OCI-LY1 (cell line): ENCODE measurements at regions not wholly inside any gene's neighbourhood (a gene's known extent, or its start where the extent isn't known, plus 50 kb on each side); places are given as distances from the start of the nearest gene placed in this dataset.

Experiments
- H2AFZ ChIP-seq: fragments of 200-600 bp; sonication (generic), shearing (Covaris generic); 2 replicates; pipeline ENCODE4 v1.6.0; 2014; ENCODE audit warnings: antibody characterized with exemption, mild to moderate bottlenecking, low read length
- H3F3A ChIP-seq: fragments of 200-600 bp; sonication (generic), shearing (Covaris generic); 2 replicates; pipeline ENCODE4 v1.6.0; 2014; ENCODE audit warnings: mild to moderate bottlenecking, antibody characterized with exemption, low read length, moderate library complexity; ENCODE audit not compliant: insufficient read depth
- H3K27ac ChIP-seq: fragments of 200-600 bp; sonication (generic); 2 replicates; pipeline ENCODE4 v1.5.1; 2014; ENCODE audit warnings: low read length, mixed run types, mild to moderate bottlenecking, low read depth; ENCODE audit not compliant: poor library complexity, severe bottlenecking
- H3K27me3 ChIP-seq: fragments of 200-600 bp; sonication (generic); 2 replicates; pipeline ENCODE4 v1.6.0; 2014; ENCODE audit warnings: antibody characterized with exemption, mild to moderate bottlenecking, low read length, moderate library complexity; ENCODE audit not compliant: insufficient read depth
- H3K36me3 ChIP-seq: fragments of 200-600 bp; sonication (generic); 2 replicates; pipeline ENCODE4 v1.6.1; 2014; ENCODE audit warnings: mild to moderate bottlenecking, antibody characterized with exemption, low read length, moderate library complexity, mixed read lengths; ENCODE audit not compliant: insufficient read depth
- H3K4me1 ChIP-seq: fragments of 200-600 bp; sonication (generic); 2 replicates; pipeline ENCODE4 v1.5.1; 2014; ENCODE audit warnings: mild to moderate bottlenecking, low read length, moderate library complexity; ENCODE audit not compliant: insufficient read depth, severe bottlenecking
- H3K4me2 ChIP-seq: fragments of 200-600 bp; sonication (generic), shearing (Covaris generic); 2 replicates; pipeline ENCODE4 v1.6.1; 2014; ENCODE audit warnings: low read length
- H3K4me3 ChIP-seq: fragments of 200-600 bp; sonication (generic); 2 replicates; pipeline ENCODE4 v1.5.1; 2014; ENCODE audit warnings: low read length, low read depth, mild to moderate bottlenecking, mixed read lengths; ENCODE audit not compliant: poor library complexity, severe bottlenecking
- H3K79me2 ChIP-seq: fragments of 200-600 bp; shearing (Covaris generic); 2 replicates; pipeline ENCODE4 v1.6.1; 2016; ENCODE audit warnings: mixed run types, low read length, mixed read lengths; ENCODE audit not compliant: insufficient read depth
- H3K9ac ChIP-seq: fragments of 200-600 bp; sonication (generic), shearing (Covaris generic); 2 replicates; pipeline ENCODE4 v1.6.1; 2014; ENCODE audit warnings: mild to moderate bottlenecking, low read length, mixed read lengths
- H3K9me2 ChIP-seq: fragments of 200-600 bp; sonication (generic), shearing (Covaris generic); 2 replicates; pipeline ENCODE4 v1.6.1; 2014; ENCODE audit warnings: low read depth, mild to moderate bottlenecking, low read length, mixed read lengths
- H3K9me3 ChIP-seq: fragments of 200-600 bp; shearing (Covaris generic); 2 replicates; pipeline ENCODE4 v1.6.1; 2014; ENCODE audit warnings: low read length, mixed read lengths
- H4K20me1 ChIP-seq: fragments of 200-600 bp; sonication (generic), shearing (Covaris generic); 2 replicates; pipeline ENCODE4 v1.6.0; 2016; ENCODE audit warnings: mild to moderate bottlenecking, low read length; ENCODE audit not compliant: insufficient read depth
- CTCF ChIP-seq: fragments of 200-600 bp; sonication (generic), shearing (Covaris generic); IDR thresholded peaks from 2 replicates; pipeline ENCODE4 v1.5.1; 2017; ENCODE audit warnings: mild to moderate bottlenecking, antibody characterized with exemption, low read length, moderate library complexity, mixed read lengths
- EZH2 ChIP-seq: fragments of 200-600 bp; sonication (generic), shearing (Covaris generic); IDR thresholded peaks from 2 replicates; pipeline ENCODE4 v1.8.0; 2017; ENCODE audit warnings: borderline replicate concordance, mixed run types, mild to moderate bottlenecking, antibody characterized with exemption, low read length, moderate library complexity, mixed read lengths

- Histone ChIP-seq H2AFZ (no peak overlapping the region), H3K9ac (no peak overlapping the region), H4K20me1 (no peaks in the 10 kb centered on the region), H3K4me1 (peaks cover 9% of the 10 kb centered on the region), H3K79me2 (no peaks in the 10 kb centered on the region), H3K9me2 (no peaks in the 10 kb centered on the region), H3K27ac (no peak overlapping the region), H3F3A (no peaks in the 10 kb centered on the region), H3K4me2 (no peak overlapping the region), H3K4me3 (no peak overlapping the region), H3K36me3 (no peaks in the 10 kb centered on the region), H3K9me3 (no peaks in the 10 kb centered on the region), H3K27me3 (no peaks in the 10 kb centered on the region)
- TF ChIP-seq CTCF (no peak), EZH2 (no peak)
Observed at GRCh38 chr2:10193276-10193795, 70.8 kb downstream of the RRM2 start.

- no peak for TF ChIP-seq EZH2
- TF ChIP-seq CTCF, result no peak
- H3K9me2 ChIP-seq, result no peaks in the 10 kb centered on the region
- H3K79me2 ChIP-seq, result no peaks in the 10 kb centered on the region
- H3K27ac ChIP-seq, result no peak overlapping the region
- H3K9me3 ChIP-seq, result no peaks in the 10 kb centered on the region
- no peak overlapping the region for H3K9ac ChIP-seq
- H3K4me2 ChIP-seq, result no peak overlapping the region
- no peaks in the 10 kb centered on the region for H3K27me3 ChIP-seq
- H3K4me3 ChIP-seq, result no peak overlapping the region
- H3F3A ChIP-seq, result no peaks in the 10 kb centered on the region
- peaks cover 9% of the 10 kb centered on the region for H3K4me1 ChIP-seq
- H4K20me1 ChIP-seq, result no peaks in the 10 kb centered on the region
- H2AFZ ChIP-seq, result no peak overlapping the region
- H3K36me3 ChIP-seq, result no peaks in the 10 kb centered on the region
Observed at GRCh38 chr2:10193851-10194820, 71.6 kb downstream of the RRM2 start.

GRCh38 chr2:10195278-10196109, 73.0 kb downstream of the RRM2 start:
- no peaks in the 10 kb centered on the region for H3K9me3 ChIP-seq
- no peaks in the 10 kb centered on the region for H3K27me3 ChIP-seq
- H4K20me1 ChIP-seq, result no peaks in the 10 kb centered on the region
- H3K79me2 ChIP-seq, result no peaks in the 10 kb centered on the region
- TF ChIP-seq EZH2 (no peak), CTCF (no peak)
- no peak overlapping the region for H2AFZ ChIP-seq
- no peak overlapping the region for H3K4me2 ChIP-seq
- H3K4me1 ChIP-seq, result peaks cover 9% of the 10 kb centered on the region
- no peak overlapping the region for H3K4me3 ChIP-seq
- no peak overlapping the region for H3K27ac ChIP-seq
- H3F3A ChIP-seq, result no peaks in the 10 kb centered on the region
- no peak overlapping the region for H3K9ac ChIP-seq
- H3K9me2 ChIP-seq, result no peaks in the 10 kb centered on the region
- no peaks in the 10 kb centered on the region for H3K36me3 ChIP-seq
